ENCODE measurements at regions not wholly inside any gene's neighbourhood (a gene's known extent, or its start where the extent isn't known, plus 50 kb on each side); places are given as distances from the start of the nearest gene placed in this dataset.

DNA sequence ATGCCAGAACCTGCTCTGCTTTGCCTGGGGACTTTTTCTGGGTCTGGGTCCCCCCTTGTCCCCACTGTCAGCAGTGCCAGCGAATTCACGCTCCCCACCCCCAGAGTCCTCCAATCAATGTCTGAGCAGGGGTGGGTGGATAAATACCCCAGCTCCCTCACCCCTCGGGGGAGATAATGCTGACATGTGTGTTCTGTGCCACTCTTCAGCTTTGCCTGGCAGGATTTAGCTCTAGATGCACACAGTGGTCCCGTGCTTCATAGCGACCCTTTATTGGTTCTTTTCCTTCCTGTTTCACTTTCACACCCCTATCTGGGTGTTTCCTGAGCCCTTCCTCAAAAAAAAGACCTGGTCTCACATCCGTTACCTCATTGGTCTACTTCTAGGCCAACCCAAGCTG lies 277.0 kb downstream of the NPIPA8 start:
- no peak for DNase-seq (ENCODE audit: low read depth, low spot score)
- in situ Hi-C loops (cut with HindIII; ENCODE audit: low sequenced_read_pairs): no loop called here
- no peak overlapping the region for H3K4me3 ChIP-seq (ENCODE audit: low read depth, low read length)
- TF ChIP-seq, protein P1, sequence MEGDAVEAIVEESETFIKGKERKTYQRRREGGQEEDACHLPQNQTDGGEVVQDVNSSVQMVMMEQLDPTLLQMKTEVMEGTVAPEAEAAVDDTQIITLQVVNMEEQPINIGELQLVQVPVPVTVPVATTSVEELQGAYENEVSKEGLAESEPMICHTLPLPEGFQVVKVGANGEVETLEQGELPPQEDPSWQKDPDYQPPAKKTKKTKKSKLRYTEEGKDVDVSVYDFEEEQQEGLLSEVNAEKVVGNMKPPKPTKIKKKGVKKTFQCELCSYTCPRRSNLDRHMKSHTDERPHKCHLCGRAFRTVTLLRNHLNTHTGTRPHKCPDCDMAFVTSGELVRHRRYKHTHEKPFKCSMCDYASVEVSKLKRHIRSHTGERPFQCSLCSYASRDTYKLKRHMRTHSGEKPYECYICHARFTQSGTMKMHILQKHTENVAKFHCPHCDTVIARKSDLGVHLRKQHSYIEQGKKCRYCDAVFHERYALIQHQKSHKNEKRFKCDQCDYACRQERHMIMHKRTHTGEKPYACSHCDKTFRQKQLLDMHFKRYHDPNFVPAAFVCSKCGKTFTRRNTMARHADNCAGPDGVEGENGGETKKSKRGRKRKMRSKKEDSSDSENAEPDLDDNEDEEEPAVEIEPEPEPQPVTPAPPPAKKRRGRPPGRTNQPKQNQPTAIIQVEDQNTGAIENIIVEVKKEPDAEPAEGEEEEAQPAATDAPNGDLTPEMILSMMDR (IDR thresholded peaks at IDR 0.05; ENCODE audit: low read depth, low read length): no peak

DNA sequence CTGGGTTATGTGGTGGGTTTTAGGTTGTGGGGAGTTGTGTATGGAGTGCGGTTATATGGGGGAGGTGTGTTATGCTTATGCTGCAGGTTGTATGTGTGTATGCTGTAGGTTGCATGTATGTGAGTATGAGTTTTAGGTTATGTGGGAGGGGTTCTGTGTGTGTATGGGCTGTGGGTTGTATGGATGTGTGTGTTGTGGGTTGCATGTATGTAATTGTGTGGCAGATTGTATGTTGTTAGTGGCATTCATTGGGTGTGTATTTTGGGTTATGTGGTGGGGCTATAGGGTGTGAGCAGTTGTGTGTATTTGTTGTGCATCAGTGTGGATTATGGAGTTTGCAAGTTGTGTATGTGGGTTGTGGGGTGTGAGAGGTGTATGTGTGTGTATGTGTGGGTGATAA lies 277.4 kb downstream of the NPIPA8 start:
- H3K4me3 ChIP-seq (ENCODE audit: low read depth, low read length): no peak overlapping the region
- TF ChIP-seq, protein P1 (IDR thresholded peaks at IDR 0.05; ENCODE audit: low read depth, low read length): no peak
- in situ Hi-C loops (cut with HindIII; ENCODE audit: low sequenced_read_pairs): no loop called here
- no peak for DNase-seq (ENCODE audit: low read depth, low spot score)

DNA sequence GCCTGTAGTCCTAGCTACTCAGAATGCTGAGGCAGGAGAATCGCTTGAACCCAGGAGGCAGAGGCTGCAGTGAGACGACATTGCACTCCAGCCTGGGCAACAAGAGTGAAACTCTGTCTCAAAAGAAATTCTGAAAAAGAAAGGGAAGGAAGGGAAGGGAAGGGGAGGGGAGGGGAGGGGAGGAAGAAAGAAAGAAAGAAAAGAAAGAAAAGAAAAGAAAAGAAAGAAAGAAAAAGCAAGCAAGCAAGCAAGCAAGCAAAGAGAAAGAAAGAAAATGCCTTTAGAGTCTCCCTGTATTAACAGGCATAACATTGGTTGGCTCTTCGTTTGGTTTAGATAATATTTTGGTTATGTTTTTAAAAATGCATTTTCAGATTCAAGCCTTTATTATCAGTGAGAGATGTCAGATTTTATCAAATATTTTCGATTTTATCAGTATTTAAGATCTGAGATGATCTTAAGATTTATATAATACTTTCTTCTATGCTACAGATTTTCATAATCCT lies 281.1 kb downstream of the NPIPA8 start:
- TF ChIP-seq, protein P1 (IDR thresholded peaks at IDR 0.05; ENCODE audit: low read depth, low read length): no peak
- DNase-seq (ENCODE audit: low read depth, low spot score): no peak
- in situ Hi-C loops (cut with HindIII; ENCODE audit: low sequenced_read_pairs): no loop called here
- H3K4me3 ChIP-seq (ENCODE audit: low read depth, low read length): no peak overlapping the region

- in situ Hi-C loops (cut with HindIII; ENCODE audit: low sequenced_read_pairs): no loop called here
- H3K4me3 ChIP-seq (ENCODE audit: low read depth, low read length): no peak overlapping the region
- TF ChIP-seq, protein P1 (IDR thresholded peaks at IDR 0.05; ENCODE audit: low read depth, low read length): no peak
- DNase-seq (ENCODE audit: low read depth, low spot score): no peak
These were observed 285.8 kb downstream of the NPIPA8 start for GRCh38 chr16:18050777-18051176.

GRCh38 chr16:18050234-18050633 lies 286.3 kb downstream of the NPIPA8 start:
- TF ChIP-seq, protein P1 (IDR thresholded peaks at IDR 0.05; ENCODE audit: low read depth, low read length): no peak
- DNase-seq (ENCODE audit: low read depth, low spot score): no peak
- H3K4me3 ChIP-seq (ENCODE audit: low read depth, low read length): no peak overlapping the region
- in situ Hi-C loops (cut with HindIII; ENCODE audit: low sequenced_read_pairs): no loop called here

DNA sequence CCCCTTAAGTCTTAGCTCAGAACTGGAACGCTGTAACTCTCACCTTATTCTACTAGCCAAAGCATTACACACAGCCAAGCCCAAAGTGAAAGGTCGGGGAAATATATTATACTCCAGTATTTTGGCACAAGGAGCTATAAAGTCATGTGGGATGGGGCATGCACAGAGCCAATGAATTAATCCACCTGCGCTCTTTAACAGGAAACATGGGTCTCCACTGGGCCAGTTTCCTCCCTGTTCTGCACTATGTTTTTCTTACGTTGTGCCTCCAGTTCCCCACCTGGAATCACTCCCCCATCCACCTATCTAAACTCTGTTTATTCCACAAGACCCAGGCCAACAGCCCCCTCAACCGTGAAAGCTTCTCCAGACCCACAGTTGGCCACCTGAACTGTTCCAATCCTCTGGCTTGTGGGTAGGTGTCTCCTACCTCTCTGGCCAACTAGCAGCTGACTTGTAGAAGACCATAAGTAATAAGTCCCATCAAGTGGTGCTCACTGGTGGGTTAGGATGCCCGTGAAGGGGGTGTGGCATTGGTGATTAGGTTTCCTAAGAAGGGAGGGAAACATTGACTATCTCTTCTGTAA lies 286.9 kb downstream of the NPIPA8 start:
- no peak for DNase-seq (ENCODE audit: low read depth, low spot score)
- TF ChIP-seq, protein P1 (IDR thresholded peaks at IDR 0.05; ENCODE audit: low read depth, low read length): no peak
- in situ Hi-C loops (cut with HindIII; ENCODE audit: low sequenced_read_pairs): no loop called here
- no peak overlapping the region for H3K4me3 ChIP-seq (ENCODE audit: low read depth, low read length)

Data from astrocyte of the spinal cord (primary cell).